ENCODE measurements at regions not wholly inside any gene's neighbourhood (a gene's known extent, or its start where the extent isn't known, plus 50 kb on each side); places are given as distances from the start of the nearest gene placed in this dataset.

- H3K79me2 ChIP-seq (ENCODE audit: control insufficient read depth in 1 of 2, insufficient read depth in 2 of 2, low read length in 2 of 2), result no peaks in the 10 kb centered on the region
- FAIRE-seq (no peak), DNase-seq (ENCODE audit: low read depth in 1 of 2, low spot score in 2 of 2) (no peak)
- no peak overlapping the region for H3K27ac ChIP-seq (ENCODE audit: low read depth, low read length)
- no peak overlapping the region for H3K4ac ChIP-seq (replicated peaks; ENCODE audit: insufficient read length, low read depth, low read length)
- no peak overlapping the region for H3K23ac ChIP-seq (ENCODE audit: insufficient read length)
- H2BK5ac ChIP-seq (ENCODE audit: low read depth, low read length), result no peak overlapping the region
- TF ChIP-seq EGR1 (IDR thresholded peaks at IDR 0.05; ENCODE audit: borderline replicate concordance, low read depth, low read length) (no peak), POU5F1 (IDR thresholded peaks at IDR 0.05; ENCODE audit: low read depth, low read length) (no peak), GABPA (IDR thresholded peaks at IDR 0.05; ENCODE audit: borderline replicate concordance, insufficient read depth, low read length) (no peak), CHD2 (IDR thresholded peaks at IDR 0.05; ENCODE audit: low read length) (no peak), TAF1 (IDR thresholded peaks at IDR 0.05; ENCODE audit: low read depth, low read length) (no peak), CTBP2 (IDR thresholded peaks at IDR 0.05; ENCODE audit: borderline replicate concordance, insufficient read depth, insufficient read length, low read length) (no peak), KDM5A (IDR thresholded peaks at IDR 0.05; ENCODE audit: low read length) (no peak), SP2 (IDR thresholded peaks at IDR 0.05; ENCODE audit: low read length) (no peak), RFX5 (IDR thresholded peaks at IDR 0.05; ENCODE audit: borderline replicate concordance, low read depth, low read length) (no peak), MAFK (IDR thresholded peaks at IDR 0.05; ENCODE audit: low read depth, low read length) (no peak), ATF2 (IDR thresholded peaks at IDR 0.05; ENCODE audit: low read length) (no peak)
- no peak overlapping the region for H3K14ac ChIP-seq (ENCODE audit: insufficient read length)
- no peak overlapping the region for H3K4me2 ChIP-seq (ENCODE audit: insufficient read depth in 1 of 2, low read depth in 2 of 2, low read length in 2 of 2)
- no peak overlapping the region for H2BK15ac ChIP-seq (ENCODE audit: low read length)
- H2BK120ac ChIP-seq (replicated peaks; ENCODE audit: low read depth, low read length), result no peak overlapping the region
- H3K23me2 ChIP-seq (ENCODE audit: low read depth, low read length), result no peaks in the 10 kb centered on the region
- no peak overlapping the region for H2BK12ac ChIP-seq (ENCODE audit: low read depth, low read length)
- no peaks in the 10 kb centered on the region for H3K9me3 ChIP-seq (ENCODE audit: insufficient read depth in 2 of 2, low read depth in 1 of 2, low read length in 1 of 2)
- WGBS, 2 experiments (ENCODE audit: extremely low coverage in 1 of 2, insufficient coverage in 1 of 2, insufficient read length in 1 of 2, insufficient replicate concordance in 2 of 2, low coverage in 1 of 2, low lambda C conversion rate in 2 of 2, missing lambda C conversion rate in 1 of 2), result 85% methylated on average over 5 of the region's 5 CpGs; no CpG with 5 or more reads in 1 of the 2 experiments
- no peak overlapping the region for H2AFZ ChIP-seq (ENCODE audit: low read length)
- H4K8ac ChIP-seq (ENCODE audit: extremely low read depth, insufficient read depth, low read length), result no peak overlapping the region
- H3K4me3 ChIP-seq (ENCODE audit: extremely low read depth in 1 of 4, insufficient read depth in 2 of 4, low read depth in 3 of 4, low read length in 4 of 4), result no peak overlapping the region
- no peaks in the 10 kb centered on the region for H3K27me3 ChIP-seq (replicated peaks in 1 of 4; ENCODE audit: control insufficient read depth in 3 of 4, extremely low read depth in 1 of 4, insufficient read depth in 3 of 4, low read length in 3 of 4)
- no peak overlapping the region for H4K91ac ChIP-seq (replicated peaks; ENCODE audit: insufficient read length, low read length)
- no peak overlapping the region for H2BK20ac ChIP-seq (ENCODE audit: low read length)
- H3K9ac ChIP-seq (replicated peaks in 1 of 4; ENCODE audit: extremely low read depth in 1 of 4, low read depth in 3 of 4, low read length in 3 of 4), result no peak overlapping the region
- H3K18ac ChIP-seq (ENCODE audit: extremely low read depth, low read length), result no peak overlapping the region
- no peaks in the 10 kb centered on the region for H3K79me1 ChIP-seq (ENCODE audit: low read depth, low read length)
- POLR2A ChIA-PET (ENCODE audit: partially characterized antibody), result no interaction called here
- H3K4me1 ChIP-seq (replicated peaks in 1 of 4; ENCODE audit: control insufficient read depth in 3 of 4, insufficient read depth in 4 of 4, low read length in 3 of 4), result no peaks in the 10 kb centered on the region; a peak in 1 of 7 replicates
- CTCF ChIA-PET (ENCODE audit: partially characterized antibody), result interaction anchor here (1.5 kb wide), 1 partner anchor 99 kb away, joined by 3 read pairs; no protein-coding TSS in a partner anchor
- no peak overlapping the region for H3K56ac ChIP-seq (replicated peaks; ENCODE audit: insufficient read length, low read depth, low read length)
- no peaks in the 10 kb centered on the region for H4K20me1 ChIP-seq (replicated peaks in 1 of 2; ENCODE audit: control insufficient read depth in 1 of 2, insufficient read depth in 2 of 2, low read length in 2 of 2)
- H2AK5ac ChIP-seq (ENCODE audit: low read depth, low read length), result no peak overlapping the region
- H3K36me3 ChIP-seq (ENCODE audit: control insufficient read depth in 2 of 4, insufficient read depth in 4 of 4, low read length in 3 of 4), result no peaks in the 10 kb centered on the region; a peak in 1 of 8 replicates
- no peak overlapping the region for H4K5ac ChIP-seq (ENCODE audit: insufficient read length, low read depth, low read length)
Observed at GRCh38 chr1:86224651-86225310, 68.2 kb upstream of the COL24A1 start.

Measured in H1 (cell line).